ENCODE measurements at regions not wholly inside any gene's neighbourhood (a gene's known extent, or its start where the extent isn't known, plus 50 kb on each side); places are given as distances from the start of the nearest gene placed in this dataset.

DNA sequence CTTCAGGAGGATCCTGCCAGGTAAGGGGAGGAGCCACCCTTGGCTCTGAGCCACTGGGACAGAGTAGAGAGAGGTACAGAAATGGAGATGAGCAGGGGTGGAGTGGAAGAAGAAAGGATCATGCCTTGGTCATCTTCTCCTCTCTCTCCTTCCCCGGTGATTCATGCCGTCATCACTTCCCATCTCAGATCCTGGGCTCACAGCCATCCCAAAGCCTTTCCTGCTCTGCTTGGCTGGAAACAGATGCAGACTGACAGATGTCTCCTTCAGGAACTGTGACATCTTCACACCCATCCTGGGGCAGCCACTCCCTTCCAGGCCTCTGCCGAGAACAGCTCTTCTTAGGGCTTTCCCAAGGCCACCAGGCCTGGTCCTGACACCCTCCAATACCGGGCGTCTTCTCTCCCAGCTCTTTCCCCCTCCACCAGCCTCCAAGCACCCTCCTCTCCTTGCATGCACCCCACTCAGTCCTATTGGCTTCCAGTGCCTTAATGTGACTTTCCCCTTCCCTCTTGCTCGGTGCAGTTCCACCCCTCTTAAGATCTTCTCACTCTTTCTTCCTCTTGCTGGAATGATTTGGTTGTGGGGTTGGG lies 58.3 kb upstream of the TNP1 start:
- in situ Hi-C loops (cut with MboI; ENCODE audit: low sequenced_read_pairs) = no loop called here

DNA sequence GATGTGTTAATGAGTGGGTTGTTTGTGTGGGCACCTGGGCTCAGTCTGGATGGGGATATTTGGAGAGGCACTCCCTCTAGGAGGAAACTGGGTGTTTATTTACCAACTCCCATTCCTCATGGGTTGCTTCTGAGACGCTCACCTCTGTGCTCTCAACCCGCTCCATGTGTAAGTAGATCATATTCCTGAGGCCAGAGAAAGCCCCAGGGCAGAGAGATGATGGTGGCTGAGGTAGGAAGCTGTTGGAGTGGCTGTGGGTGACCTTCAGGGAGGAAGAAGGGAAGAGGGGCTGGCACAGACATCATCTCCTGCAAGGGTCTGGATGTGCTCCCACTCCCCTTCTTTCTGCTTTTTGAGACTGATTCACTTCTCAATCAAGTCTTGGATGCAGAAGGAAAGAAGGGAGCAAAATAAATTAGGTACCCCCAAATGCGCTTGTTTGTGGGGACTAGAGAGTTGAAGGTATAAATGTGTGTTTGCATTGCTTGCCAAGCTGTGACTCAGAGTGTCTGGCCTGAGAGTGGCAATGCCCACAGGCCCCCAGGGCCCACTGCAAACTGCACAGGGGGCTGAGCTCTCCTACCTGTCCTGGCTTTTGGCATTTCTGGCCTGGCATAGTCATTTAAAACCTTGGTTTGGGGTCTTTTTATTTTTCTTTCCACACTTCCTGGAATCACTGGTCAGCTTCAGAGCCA lies 57.2 kb upstream of the TNP1 start:
- in situ Hi-C loops (cut with MboI; ENCODE audit: low sequenced_read_pairs) = no loop called here

DNA sequence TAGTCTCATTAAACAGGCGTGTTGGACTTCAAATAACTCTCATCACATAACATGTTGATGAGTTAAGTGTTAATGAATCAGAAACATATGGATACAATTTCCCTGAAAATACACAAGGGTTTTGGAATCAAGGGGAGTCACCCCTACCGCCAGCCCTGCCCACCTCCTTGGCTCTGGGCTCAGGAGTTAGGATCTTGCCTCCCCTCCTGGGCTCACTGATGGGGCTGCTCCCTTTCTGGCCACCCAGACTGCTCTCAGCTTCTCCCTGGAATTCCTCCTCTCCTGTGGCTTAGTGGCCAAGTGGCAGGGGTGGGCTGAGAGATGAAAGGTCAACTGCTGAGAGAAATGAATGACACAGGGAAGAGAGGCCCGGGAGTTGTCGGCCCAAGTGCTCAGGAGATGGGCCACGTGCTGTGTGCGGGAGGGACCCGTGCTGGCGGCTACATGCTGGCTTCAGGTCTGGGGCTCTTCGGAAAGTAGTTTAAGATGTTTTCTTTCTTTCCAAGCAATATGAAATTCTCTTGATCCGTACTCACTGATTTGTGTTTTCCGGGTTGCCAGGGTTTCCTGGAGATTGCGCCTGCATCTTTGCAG lies 55.8 kb upstream of the TNP1 start:
- in situ Hi-C loops (cut with MboI; ENCODE audit: low sequenced_read_pairs) = no loop called here

DNA sequence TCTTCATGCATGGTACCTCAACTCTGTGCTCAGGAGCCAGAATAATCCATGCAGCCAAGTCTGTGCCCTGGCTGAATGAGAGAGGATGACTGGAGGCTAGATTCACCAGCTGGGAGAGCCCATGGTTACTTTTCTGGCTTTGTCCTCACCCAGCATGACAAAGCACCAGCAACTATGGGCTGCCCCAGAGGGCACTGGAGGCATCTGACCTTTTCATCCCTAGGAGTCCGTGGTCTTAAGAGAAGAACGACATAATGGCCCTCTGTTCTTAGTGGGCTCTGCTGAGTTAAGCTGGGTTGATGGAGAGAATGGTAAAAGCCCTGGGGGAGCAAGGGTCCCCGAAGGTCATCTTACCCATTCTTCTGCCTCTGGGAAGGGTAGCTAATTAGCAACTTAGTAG lies 54.6 kb upstream of the TNP1 start:
- in situ Hi-C loops (cut with MboI; ENCODE audit: low sequenced_read_pairs) = no loop called here

DNA sequence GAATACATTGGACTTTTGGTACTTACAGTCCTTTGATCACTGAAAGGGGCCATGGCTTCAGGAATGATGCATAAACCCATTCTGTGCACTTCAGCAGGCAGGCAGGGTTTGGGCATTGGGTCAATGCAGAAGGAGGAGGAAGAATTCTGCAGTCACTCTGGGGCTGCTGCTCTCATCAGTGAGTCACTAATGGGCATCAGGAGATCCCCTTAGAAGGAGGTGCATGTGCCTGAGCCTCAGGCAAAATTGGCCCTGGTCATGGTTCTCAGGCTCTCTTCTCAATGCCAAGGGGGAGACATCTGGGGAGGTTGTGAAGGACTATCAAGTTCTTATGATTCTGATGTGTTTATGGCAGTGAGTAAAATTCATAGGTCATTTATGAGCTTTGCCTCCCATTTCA lies 52.0 kb upstream of the TNP1 start:
- in situ Hi-C loops (cut with MboI; ENCODE audit: low sequenced_read_pairs) = no loop called here

DNA sequence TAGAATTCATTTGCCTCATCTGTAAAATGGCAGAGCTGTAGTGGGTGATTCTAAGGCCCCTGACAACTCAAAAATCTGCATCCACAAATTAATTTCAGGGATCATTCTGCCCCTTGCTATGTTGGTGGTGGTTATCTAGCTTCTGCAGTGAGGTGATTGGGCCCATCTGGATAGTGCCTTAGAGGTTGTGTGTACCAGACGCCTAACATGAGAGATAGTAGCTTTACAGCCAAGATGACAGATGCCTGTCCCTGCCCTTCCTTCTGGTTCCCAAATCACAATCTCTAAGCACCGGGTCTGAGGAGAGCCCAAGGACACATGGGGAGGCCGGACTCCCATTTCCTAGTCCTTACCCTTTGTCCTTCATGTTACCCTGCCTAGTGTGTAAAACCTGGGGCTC lies 51.1 kb upstream of the TNP1 start:
- in situ Hi-C loops (cut with MboI; ENCODE audit: low sequenced_read_pairs) = no loop called here

DNA sequence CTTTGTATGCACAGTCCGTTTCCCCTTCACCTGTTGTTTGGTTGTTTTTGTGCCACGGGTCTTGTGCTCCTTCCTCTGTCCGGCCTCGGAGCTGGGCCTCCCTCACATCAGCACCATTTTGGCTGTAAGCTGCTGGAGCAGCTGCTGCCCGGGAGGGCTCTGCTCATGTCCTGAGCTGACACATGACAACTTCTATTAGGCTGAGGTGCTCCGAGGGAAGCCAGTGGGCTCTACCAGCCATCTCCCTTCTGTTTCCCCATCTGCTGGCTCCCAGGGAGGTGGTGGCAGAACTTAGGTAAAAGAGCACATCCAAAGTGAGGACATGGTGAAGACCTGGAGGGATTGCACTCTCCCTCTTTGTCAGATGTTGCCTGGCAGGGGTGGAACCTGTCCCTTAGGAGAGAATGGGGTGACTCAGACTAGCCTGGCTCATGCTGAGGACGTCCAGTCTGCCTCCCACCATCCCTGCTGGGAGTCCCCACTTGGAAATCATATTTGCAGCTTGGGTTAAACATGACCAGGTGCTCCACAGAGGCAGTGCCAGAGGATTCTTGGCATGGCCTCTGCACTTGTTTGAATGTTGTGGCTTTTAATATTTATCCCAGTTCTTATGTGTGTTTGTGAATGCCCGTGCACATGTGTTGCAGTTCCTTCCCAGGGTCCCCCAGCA lies 49.8 kb upstream of the TNP1 start:
- in situ Hi-C loops (cut with MboI; ENCODE audit: low sequenced_read_pairs) = no loop called here
